SJCRH30 (cell line): ENCODE measurements at regions not wholly inside any gene's neighbourhood (a gene's known extent, or its start where the extent isn't known, plus 50 kb on each side); places are given as distances from the start of the nearest gene placed in this dataset.

Experiments used
- DNase-seq, 2 experiments: peaks; one replicate each; pipeline ENCODE4 v3.0.0-alpha.2; 2015 to 2020
- H3K27ac ChIP-seq: fragments of 250-450 bp; sonication (Bioruptor Pico); 2 replicates; pipeline ENCODE4 v1.5.1; 2020; ENCODE audit warnings: mild to moderate bottlenecking, moderate library complexity
- H3K27me3 ChIP-seq: fragments of 250-450 bp; sonication (Bioruptor Pico); 2 replicates; pipeline ENCODE4 v1.5.1; 2020; ENCODE audit warnings: mild to moderate bottlenecking, moderate library complexity
- H3K36me3 ChIP-seq: fragments of 250-450 bp; sonication (Bioruptor Pico); 2 replicates; pipeline ENCODE4 v1.5.1; 2020; ENCODE audit warnings: mild to moderate bottlenecking, moderate library complexity
- H3K4me1 ChIP-seq: fragments of 250-450 bp; sonication (Bioruptor Pico); 2 replicates; pipeline ENCODE4 v1.5.1; 2020; ENCODE audit warnings: mild to moderate bottlenecking, moderate library complexity
- H3K4me3 ChIP-seq: fragments of 250-450 bp; sonication (Bioruptor Pico); 2 replicates; pipeline ENCODE4 v1.5.1; 2020; ENCODE audit warnings: mild to moderate bottlenecking, moderate library complexity
- H3K9me3 ChIP-seq: fragments of 250-450 bp; sonication (Bioruptor Pico); replicated peaks from 2 replicates; pipeline ENCODE4 v1.5.1; 2020; ENCODE audit warnings: mild to moderate bottlenecking, moderate library complexity

- no peak overlapping the region for H3K4me3 ChIP-seq
- H3K36me3 ChIP-seq = no peaks in the 10 kb centered on the region
- DNase-seq = no peak
- no peaks in the 10 kb centered on the region for H3K4me1 ChIP-seq
- peaks cover 6% of the 10 kb centered on the region; the same call in 1 of the 2 replicates for H3K9me3 ChIP-seq
- H3K27me3 ChIP-seq = no peaks in the 10 kb centered on the region
- H3K27ac ChIP-seq = no peak overlapping the region
These were observed 269.7 kb upstream of the DCC start for GRCh38 chr18:52070291-52070756.

DNA sequence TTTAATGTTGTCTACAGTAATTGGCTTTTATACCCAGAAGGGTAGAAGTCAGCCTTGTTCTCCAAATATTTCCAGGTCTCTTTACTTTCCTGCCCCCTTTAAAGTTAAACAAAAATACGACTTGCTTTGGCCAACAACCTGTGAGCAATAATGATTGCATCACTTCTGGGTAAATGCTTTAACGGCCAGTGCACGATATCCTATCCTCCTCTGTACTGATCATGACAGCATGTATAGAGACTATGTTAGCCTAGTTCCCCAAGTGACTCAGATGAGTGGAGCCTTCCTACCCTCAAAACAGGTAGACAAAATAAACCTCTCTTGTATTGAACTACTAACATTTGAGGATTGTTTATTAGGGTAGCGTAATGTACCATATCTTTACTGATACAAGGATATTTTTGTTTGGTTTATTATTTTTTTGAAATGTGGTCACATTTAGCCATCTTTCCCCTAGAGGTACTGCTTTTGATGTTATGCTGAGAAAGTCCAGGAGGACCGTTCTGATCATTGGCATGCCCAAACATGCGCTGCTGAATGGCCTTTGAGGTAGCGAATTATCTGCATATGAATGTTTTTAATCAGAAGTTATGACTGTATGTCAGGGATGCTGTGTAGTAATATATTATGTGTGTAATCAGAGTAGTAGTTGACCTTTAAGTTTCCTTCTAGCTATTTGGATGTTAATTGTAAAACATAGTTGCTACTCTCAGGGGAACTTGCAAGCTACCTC, 262.6 kb upstream of the DCC start:
- H3K9me3 ChIP-seq = no peaks in the 10 kb centered on the region; the same call in 1 of the 2 replicates
- no peaks in the 10 kb centered on the region for H3K27me3 ChIP-seq
- no peaks in the 10 kb centered on the region for H3K36me3 ChIP-seq
- no peak overlapping the region for H3K27ac ChIP-seq
- no peaks in the 10 kb centered on the region for H3K4me1 ChIP-seq
- no peak overlapping the region for H3K4me3 ChIP-seq
- DNase-seq = no peak

DNA sequence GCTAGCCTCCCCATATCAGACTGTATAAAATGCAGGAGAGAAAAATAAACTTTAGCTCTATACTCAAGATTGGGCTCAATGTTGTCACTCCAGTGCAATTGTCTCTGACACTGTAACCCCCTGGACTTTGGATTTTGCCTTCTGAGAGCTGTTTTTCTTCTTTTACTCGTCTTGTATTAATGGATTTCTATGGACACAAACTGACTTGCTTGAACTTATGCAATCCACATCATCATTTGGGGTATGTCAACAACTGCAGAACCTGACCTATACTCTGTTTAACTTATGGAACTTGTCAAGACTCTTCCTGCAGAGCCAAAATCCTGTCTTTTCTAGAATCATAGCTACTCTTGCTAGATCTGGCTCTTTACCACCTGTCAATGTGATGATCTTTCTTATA, 257.8 kb upstream of the DCC start:
- DNase-seq = no peak
- H3K27ac ChIP-seq = no peak overlapping the region
- H3K27me3 ChIP-seq = no peaks in the 10 kb centered on the region
- H3K9me3 ChIP-seq = no peaks in the 10 kb centered on the region
- no peaks in the 10 kb centered on the region for H3K36me3 ChIP-seq
- H3K4me1 ChIP-seq = no peaks in the 10 kb centered on the region
- H3K4me3 ChIP-seq = no peak overlapping the region

DNA sequence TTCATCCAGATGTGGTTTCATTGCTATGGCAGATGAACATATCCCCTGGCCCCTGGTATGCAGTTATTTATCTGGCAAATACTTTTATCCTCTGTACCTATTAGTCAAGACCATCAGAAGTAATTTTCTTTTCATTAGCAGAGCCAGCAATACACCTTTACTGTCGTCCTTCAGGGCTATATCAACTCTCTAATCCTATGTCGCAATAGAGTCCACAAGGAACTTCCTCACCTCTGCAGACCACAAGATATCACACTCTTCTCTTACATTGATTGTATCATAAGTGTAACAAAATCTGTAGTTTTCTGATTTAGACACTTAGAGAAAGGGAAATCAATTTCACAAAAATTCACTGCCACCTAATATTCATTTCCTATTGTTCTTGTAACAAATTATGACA, 252.9 kb upstream of the DCC start:
- H3K4me3 ChIP-seq = no peak overlapping the region
- H3K27ac ChIP-seq = no peak overlapping the region
- H3K9me3 ChIP-seq = no peaks in the 10 kb centered on the region
- no peaks in the 10 kb centered on the region for H3K27me3 ChIP-seq
- DNase-seq = no peak
- H3K4me1 ChIP-seq = no peaks in the 10 kb centered on the region
- H3K36me3 ChIP-seq = no peaks in the 10 kb centered on the region

DNA sequence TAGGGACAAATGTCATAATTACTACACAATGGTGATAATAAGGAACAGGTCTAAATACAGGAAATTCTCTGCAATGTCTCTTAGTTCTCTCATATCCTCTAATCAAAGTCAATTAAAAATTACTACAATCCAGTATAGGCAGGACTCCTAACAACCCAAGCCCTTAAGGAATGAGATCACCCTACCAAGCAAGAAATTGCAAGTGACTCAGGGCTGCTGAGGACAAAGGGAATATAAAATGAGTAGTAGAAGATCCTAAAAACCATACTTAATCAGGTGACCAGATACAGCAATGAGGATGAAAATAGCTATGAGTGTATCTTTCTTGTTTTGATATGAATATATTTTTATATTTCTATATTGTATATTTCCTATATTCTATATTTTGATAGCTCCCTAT, 250.0 kb upstream of the DCC start:
- no peak for DNase-seq

DNA sequence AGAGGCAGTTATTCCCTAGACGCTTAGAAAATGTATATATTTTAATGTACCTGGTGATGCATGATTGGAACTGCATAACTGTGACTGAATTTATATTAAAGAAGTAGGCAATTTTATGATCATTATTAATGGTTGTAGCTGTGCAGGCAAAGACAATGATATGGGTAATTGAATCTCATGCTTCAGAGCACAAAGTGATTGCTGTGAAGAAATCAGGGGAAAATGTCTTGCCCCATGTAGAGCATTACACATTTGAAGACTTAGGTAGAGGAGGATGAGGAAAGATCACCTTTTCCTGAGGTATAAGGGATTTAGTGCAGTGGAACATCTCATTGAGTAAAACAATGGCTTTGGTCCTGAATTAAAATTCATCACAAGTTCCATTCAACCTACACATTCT, 246.8 kb upstream of the DCC start:
- no peaks in the 10 kb centered on the region for H3K4me1 ChIP-seq
- H3K36me3 ChIP-seq = no peaks in the 10 kb centered on the region
- no peaks in the 10 kb centered on the region for H3K9me3 ChIP-seq
- H3K4me3 ChIP-seq = no peak overlapping the region
- H3K27ac ChIP-seq = no peak overlapping the region
- H3K27me3 ChIP-seq = no peaks in the 10 kb centered on the region
- no peak for DNase-seq

More for the DNA sequence above, 250.0 kb upstream of the DCC start:
- no peaks in the 10 kb centered on the region for H3K9me3 ChIP-seq
- H3K4me3 ChIP-seq = no peak overlapping the region
- no peaks in the 10 kb centered on the region for H3K27me3 ChIP-seq
- no peak overlapping the region for H3K27ac ChIP-seq
- H3K4me1 ChIP-seq = no peaks in the 10 kb centered on the region
- no peaks in the 10 kb centered on the region for H3K36me3 ChIP-seq

DNA sequence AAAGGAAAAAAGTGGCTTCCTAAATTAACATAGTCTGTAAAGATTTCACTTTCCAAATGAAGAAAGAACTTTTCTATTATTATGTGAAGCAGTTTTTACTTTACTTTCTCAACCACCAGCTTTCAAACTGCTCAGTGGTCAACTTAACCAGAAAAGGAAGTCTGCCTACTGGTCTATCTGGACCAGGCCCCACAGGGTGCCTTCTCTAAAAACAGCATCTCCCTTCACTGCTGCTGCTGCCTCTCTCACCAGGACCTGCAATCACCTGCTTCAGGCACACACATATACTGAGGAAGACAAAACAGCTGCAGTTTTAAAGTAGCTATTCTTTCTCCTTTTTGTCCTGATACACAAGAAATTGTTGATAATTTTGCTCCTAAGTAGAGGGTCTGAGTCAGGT, 221.3 kb upstream of the DCC start:
- no peak for DNase-seq
- Histone ChIP-seq H3K9me3 (no peaks in the 10 kb centered on the region), H3K4me1 (no peaks in the 10 kb centered on the region), H3K27me3 (no peaks in the 10 kb centered on the region), H3K4me3 (no peak overlapping the region), H3K27ac (no peak overlapping the region), H3K36me3 (no peaks in the 10 kb centered on the region)

- H3K27ac ChIP-seq = no peak overlapping the region
- H3K27me3 ChIP-seq = no peaks in the 10 kb centered on the region
- no peaks in the 10 kb centered on the region for H3K9me3 ChIP-seq
- no peaks in the 10 kb centered on the region for H3K36me3 ChIP-seq
- H3K4me3 ChIP-seq = no peak overlapping the region
- DNase-seq = no peak
- H3K4me1 ChIP-seq = no peaks in the 10 kb centered on the region
These were observed 209.2 kb upstream of the DCC start for GRCh38 chr18:52130624-52131301.

- no peaks in the 10 kb centered on the region for H3K4me1 ChIP-seq
- H3K27me3 ChIP-seq = no peaks in the 10 kb centered on the region
- H3K27ac ChIP-seq = no peak overlapping the region
- no peak for DNase-seq
- no peaks in the 10 kb centered on the region for H3K36me3 ChIP-seq
- no peaks in the 10 kb centered on the region; the same call in 1 of the 2 replicates for H3K9me3 ChIP-seq
- H3K4me3 ChIP-seq = no peak overlapping the region
These were observed 208.2 kb upstream of the DCC start for GRCh38 chr18:52131845-52132244.

DNA sequence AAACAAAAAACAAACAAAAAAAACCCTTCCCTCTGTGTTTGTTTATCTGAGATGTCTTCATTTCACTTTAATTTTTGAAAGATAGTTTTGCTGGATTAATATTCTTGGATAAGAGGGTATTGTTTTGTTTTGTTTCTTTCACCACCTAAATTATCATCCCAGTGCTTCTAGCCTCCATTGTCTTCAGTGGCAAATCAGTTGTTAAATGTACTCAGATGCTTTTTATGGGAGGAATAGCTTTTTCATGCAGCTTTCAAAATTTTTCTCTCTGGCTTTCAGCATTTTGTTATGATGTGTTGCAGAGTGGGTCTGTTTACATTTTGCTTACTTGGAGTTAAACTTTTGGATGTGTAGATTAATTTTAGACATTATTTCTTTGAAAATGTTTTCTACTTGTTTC, 203.5 kb upstream of the DCC start:
- no peak overlapping the region for H3K4me3 ChIP-seq
- no peaks in the 10 kb centered on the region for H3K27me3 ChIP-seq
- H3K27ac ChIP-seq = no peak overlapping the region
- H3K36me3 ChIP-seq = no peaks in the 10 kb centered on the region
- no peak for DNase-seq
- H3K9me3 ChIP-seq = no peaks in the 10 kb centered on the region; the same call in 1 of the 2 replicates
- H3K4me1 ChIP-seq = no peaks in the 10 kb centered on the region

GRCh38 chr18:52140986-52141385, 199.0 kb upstream of the DCC start:
- H3K36me3 ChIP-seq = no peaks in the 10 kb centered on the region
- H3K27ac ChIP-seq = no peak overlapping the region
- no peak for DNase-seq
- H3K9me3 ChIP-seq = no peaks in the 10 kb centered on the region; the same call in 1 of the 2 replicates
- H3K4me3 ChIP-seq = no peak overlapping the region
- H3K27me3 ChIP-seq = no peaks in the 10 kb centered on the region
- no peaks in the 10 kb centered on the region for H3K4me1 ChIP-seq

DNA sequence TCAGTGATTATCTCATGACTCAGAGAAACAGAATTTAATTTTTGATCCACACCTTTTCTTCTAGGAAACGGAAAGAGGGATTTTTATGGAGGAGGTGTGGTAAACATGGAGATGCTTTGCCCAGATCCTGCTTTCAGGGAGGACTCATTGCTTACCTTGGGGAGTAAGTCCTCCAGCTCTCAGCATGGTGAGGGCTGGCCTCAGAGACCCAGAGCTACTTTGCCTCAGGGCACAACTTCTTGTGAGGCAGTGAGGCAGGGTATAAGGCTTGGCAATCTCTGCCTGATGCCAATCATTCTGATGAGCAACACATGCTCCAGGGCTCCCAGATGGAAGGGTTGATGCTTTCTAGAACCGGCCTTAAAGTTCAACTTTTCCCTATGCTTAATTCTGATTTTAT, 189.9 kb upstream of the DCC start:
- H3K9me3 ChIP-seq = no peaks in the 10 kb centered on the region
- H3K36me3 ChIP-seq = no peaks in the 10 kb centered on the region
- no peak overlapping the region for H3K4me3 ChIP-seq
- H3K4me1 ChIP-seq = no peaks in the 10 kb centered on the region
- H3K27me3 ChIP-seq = no peaks in the 10 kb centered on the region
- DNase-seq = no peak
- no peak overlapping the region for H3K27ac ChIP-seq

- no peak overlapping the region for H3K27ac ChIP-seq
- no peak overlapping the region for H3K4me3 ChIP-seq
- no peak for DNase-seq
- H3K9me3 ChIP-seq = no peaks in the 10 kb centered on the region
- H3K27me3 ChIP-seq = no peaks in the 10 kb centered on the region
- H3K4me1 ChIP-seq = no peaks in the 10 kb centered on the region
- H3K36me3 ChIP-seq = no peaks in the 10 kb centered on the region
These were observed 188.0 kb upstream of the DCC start for GRCh38 chr18:52152036-52152435.

- Histone ChIP-seq H3K27ac (no peak overlapping the region), H3K4me1 (no peaks in the 10 kb centered on the region), H3K9me3 (no peaks in the 10 kb centered on the region), H3K36me3 (no peaks in the 10 kb centered on the region), H3K27me3 (no peaks in the 10 kb centered on the region), H3K4me3 (no peak overlapping the region)
- DNase-seq = no peak
These were observed 183.8 kb upstream of the DCC start for GRCh38 chr18:52156166-52156565.

DNA sequence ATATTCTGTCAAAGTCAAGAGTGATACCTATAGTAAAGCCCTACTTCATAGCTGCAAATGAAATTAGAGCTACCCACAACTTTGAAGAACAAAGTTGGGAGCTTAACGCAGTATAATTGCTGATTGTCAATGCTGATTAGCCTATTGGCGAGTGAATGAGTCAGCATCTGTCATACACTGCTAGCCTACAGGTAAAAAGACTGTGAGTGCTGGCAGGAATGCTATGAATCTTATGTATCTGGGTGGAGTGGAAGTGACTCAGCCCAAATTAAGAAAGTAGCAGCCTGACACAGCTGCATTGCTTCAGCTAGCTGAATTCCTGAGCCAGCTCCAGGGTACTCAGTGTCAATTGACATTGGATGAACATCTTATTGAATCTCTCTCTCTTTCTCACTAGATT, 179.4 kb upstream of the DCC start:
- no peak for DNase-seq
- H3K4me3 ChIP-seq = no peak overlapping the region

DNA sequence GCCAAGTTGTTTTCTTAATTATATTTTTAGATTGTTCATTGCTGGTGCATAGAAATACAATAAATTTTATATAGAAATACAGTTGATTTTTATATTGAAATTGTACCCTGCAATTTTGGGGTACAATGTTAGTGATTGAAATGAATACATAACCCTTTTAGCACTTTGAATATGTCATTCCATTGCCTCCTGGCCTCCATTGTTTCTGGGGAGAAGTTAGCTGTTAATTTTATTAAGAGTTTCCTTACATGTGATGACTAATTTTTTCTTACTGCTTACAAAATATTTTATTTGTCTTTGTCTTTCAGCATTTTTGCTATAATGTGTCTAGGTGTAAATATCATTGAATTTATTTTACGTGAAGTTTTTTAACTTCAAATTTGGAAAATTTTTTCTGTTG, 176.5 kb upstream of the DCC start:
- DNase-seq = no peak
- Histone ChIP-seq H3K9me3 (no peaks in the 10 kb centered on the region), H3K4me1 (no peaks in the 10 kb centered on the region), H3K27me3 (no peaks in the 10 kb centered on the region), H3K36me3 (no peaks in the 10 kb centered on the region), H3K27ac (no peak overlapping the region), H3K4me3 (no peak overlapping the region)

More for the DNA sequence above, 179.4 kb upstream of the DCC start:
- no peaks in the 10 kb centered on the region for H3K4me1 ChIP-seq
- H3K36me3 ChIP-seq = no peaks in the 10 kb centered on the region
- H3K27ac ChIP-seq = no peak overlapping the region
- H3K9me3 ChIP-seq = no peaks in the 10 kb centered on the region
- H3K27me3 ChIP-seq = no peaks in the 10 kb centered on the region
